HCEC 1CT (cell line): ENCODE measurements at regions not wholly inside any gene's neighbourhood (a gene's known extent, or its start where the extent isn't known, plus 50 kb on each side); places are given as distances from the start of the nearest gene placed in this dataset.
A peak's percentile ranks its signal among the peaks of the same experiment; 100 is the strongest.
"Not testable (repeated sequence)": the region's sequence is repeated elsewhere in the genome, so short reads cannot be mapped to it uniquely, and the experiment has no call there.

Experiments used
- DNase-seq: peaks from one replicate; pipeline ENCODE4 v3.0.0-alpha.2; 2017

DNA sequence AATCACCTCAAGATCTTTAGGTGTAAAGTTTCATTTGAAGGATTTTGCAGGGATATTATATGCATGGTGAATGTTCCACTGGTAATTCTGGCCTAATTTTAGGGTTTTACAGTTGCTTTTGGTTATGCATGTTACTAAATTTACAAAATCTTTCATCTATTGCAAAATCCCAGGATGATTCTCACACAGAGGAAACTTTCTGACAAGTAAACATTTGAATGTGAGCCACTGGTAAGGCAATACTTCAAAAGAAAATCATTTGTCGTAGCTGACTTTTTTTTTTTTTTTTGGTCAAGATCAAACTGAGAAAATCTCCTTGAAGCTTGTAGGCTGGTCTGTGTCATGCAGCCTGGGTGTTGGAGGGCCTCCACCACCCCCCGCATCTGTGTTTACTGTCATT is 141.9 kb upstream of the EXOC2 start:
- DNase-seq, result no peak

DNA sequence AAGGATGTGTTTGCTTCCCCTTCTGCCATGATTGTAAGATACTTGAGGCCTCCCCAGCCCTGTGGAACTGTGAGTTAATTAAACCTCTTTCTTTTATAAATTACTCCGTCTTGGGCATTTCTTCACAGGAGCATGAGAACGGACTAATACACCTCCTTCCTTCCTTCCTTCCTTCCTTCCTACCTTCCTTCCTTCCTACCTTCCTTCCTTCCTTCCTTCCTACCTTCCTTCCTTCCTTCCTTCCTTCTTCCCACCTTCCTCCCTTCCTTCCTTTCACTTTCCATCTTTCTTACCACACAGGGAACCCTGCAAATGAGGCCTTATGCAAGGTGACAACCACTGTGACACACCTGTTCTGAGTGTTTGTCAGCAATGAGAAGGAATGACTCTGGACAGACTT is 141.3 kb upstream of the EXOC2 start:
- no peak for DNase-seq

DNA sequence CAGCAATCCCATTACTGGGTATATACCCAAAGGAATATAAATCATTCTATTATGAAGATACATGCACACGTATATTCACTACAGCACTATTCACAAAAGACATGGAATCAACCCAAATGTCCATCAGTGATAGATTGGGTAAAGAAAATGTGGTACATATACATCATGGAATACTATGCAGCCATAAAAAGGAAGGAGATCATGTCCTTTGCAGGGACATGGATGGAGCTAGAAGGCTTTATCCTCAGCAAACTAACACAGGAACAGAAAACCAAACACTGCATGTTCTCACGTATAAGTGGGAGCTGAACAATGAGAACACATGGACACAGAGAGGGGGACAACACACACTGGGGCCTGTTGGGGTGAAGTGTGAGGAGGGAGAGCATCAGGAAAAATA is 139.9 kb upstream of the EXOC2 start:
- DNase-seq, result not testable (repeated sequence)

DNA sequence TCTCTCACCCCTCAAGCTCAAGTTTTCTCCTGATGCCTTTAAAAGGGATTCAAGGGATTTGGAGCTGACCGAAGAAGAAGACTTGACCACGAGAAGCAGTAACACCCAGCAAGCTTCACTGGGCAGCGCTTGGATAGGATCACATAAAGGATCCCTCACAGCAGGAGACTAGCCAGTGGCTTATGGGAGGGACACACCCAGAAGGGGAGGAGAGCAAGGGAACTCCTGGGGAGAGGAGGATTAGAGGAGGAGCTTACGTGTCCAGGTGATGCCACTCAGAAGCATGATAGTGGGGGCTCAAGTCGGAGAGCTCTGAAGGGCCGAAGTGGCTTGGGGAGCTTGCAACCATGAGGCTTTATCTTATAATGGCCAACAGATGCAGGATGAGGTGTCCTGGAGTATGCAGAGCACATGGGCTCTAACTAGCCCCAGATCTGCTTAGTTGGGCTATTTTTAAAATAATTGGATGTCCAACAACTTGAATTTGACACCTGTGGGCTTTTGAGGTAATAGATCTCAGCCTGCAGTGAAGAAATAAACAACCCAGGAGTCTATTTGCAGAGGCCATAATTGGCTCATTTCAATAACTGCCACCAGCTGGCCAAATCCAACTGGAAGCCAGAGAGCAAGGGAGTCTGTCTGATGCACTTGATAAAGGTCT is 137.9 kb upstream of the EXOC2 start:
- no peak for DNase-seq

DNA sequence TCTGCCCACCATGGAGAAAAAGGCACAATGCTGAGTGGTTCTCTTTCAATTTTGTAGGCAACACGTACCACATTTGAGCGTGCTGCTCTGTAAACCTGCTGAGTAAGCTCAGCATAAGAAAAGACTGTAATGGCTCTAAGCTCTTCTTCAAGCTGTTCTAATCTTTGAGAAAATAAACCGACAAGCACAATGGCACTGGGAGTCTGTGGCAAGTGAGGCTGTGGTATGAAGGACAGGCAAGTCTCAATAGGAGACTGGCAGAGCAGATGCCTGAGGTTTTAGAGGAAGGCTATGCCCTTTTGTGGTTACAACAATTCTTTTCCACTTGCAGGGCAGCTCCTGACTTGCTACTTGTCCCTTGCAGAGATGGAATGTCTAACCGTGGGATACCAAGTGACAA is 136.7 kb upstream of the EXOC2 start:
- DNase-seq, result no peak

DNA sequence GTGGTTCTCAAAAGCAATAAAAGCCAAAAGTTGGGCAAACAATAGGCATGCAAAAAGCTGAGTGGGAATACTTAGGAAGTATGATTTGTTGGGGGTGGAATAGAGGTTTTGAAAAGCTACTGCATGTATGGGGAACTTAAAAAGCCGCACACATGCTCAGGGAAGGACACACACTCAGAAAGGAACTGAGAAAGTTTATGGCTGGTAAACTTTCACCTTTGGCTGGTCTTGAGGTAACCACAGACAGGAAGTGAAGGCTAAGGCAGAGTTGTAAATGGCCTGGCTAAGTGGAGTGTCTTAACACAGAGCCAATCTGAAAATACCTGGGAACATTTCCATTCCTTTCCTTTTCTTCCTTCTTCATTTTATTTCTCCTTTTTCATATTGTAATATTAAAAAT is 134.5 kb upstream of the EXOC2 start:
- DNase-seq, result no peak

DNA sequence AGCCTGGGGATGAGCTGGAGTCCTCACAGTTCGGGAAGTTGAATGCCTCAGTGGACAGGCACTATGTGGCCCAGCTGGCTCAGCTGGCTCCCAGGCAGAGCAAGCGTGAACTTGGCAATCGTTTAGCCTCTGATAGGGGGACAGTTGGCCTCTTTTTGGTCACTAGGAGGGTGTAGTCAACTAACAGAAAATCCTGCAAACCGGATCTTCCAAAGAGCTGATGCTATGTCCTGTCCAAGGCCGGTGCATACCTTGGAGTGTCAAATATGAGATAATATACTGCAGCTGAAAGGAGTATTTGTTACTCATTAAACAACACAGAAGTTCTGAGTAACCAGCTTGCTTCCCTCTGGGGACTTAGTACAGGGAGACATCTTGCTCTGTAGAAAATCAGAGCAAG is 126.2 kb upstream of the EXOC2 start:
- DNase-seq, result no peak

DNA sequence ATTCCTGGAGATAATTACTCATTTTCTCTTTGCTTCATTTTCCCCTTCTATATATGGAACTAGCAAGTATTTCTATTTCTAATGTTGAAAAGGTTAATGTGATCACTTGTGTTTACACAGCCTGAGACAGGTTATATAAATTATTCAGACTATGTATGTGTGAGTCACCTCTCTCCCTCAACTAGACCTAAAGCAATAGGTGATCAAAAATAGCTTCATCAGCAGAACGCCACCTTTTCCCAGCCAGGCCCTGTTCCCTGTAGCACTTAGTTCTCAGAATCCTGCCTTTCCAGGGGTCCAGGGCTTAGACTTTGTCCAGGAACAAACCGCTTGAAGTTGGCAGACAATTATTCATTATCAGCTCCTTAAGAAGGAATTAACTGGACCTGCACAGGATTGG is 125.3 kb upstream of the EXOC2 start:
- no peak for DNase-seq

DNA sequence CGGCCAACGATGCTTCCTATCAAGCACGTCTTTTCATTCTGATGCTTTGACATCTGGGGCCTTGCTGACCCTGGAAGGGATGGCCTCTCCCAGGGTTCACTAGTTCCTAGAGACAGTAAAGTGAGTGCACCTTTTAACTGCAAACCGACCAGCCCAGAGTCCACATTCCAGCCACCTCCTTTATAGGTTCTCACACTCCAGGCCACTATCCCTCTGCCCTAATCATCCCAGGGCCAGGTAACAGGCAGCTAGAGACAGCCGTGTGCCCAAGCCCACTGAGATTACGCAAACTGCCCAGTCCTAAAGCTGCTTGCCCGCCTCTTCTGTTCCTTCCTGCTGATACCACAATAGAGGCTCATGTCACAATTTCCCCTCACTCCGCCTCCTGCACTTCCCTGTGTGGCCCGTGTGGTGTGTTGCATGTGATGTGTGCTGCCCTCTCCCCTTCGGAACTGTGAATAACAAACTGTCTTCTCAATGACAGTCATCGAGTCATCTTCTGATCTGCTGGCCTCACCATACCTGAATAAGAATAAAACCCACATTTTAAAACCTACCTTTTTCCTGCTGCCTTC is 123.7 kb upstream of the EXOC2 start:
- no peak for DNase-seq

DNA sequence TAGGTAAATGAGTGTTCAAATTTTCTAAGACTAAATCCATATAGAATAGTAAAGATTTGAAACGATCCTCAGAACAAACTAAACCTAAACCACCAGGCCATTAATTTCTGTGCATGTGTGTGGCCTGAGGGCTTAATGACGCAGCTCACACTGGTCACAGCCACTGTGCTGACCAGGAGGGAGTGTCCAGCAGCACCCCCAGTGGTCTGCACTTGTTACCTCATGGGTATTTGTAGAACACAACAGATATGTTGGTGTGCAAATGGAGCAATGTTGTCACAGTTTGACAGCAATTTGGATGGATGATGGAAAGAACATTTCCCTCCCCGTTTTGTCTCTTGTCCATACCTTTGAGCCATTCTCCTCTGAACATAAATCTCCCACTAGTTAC is 122.4 kb upstream of the EXOC2 start:
- no peak for DNase-seq

DNA sequence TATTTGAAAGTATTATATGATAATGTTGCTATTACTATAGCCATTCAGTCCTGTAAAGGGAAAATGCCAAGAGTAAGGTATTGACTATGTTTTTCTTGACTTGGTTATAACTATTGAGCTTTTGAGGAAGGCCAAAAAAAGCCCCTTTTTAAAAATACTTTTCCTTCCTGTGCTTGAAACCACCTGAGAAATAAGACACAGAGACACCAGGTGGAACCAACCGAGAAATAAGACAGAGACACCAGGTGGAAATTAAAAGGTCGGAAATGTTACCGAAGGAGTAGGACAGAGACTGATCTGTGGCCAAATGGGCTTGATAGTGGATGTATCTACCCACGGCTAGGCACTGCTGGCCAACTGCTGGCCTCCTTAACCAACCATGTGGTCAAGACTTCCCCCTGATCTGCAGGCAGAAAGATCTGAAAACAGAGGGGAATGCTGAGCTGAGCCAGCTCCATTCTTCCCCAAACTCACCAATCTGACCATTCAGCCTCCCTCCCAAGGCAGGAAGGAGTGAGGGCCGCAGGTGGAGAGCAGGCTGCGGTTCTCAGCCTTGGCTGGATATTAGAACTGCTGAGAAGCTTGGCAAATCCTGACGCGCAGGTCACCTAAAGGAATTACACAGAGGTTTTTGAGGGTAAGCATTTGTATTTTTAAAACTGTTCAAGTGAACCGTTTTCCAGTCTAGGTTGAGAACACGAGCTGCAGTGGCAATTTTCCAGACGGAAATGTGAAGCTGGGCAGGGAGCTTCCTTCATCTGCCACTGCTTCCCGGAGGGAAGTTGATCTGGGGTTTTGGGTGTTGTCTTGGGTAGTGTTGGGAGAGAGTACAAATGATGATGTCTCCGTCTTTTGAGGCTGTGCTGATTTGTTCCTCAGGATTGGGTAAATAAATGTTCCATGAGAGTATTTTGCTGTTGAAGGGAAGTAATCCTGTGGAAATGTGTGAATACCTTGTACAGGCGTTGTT is 121.7 kb upstream of the EXOC2 start:
- no peak for DNase-seq

DNA sequence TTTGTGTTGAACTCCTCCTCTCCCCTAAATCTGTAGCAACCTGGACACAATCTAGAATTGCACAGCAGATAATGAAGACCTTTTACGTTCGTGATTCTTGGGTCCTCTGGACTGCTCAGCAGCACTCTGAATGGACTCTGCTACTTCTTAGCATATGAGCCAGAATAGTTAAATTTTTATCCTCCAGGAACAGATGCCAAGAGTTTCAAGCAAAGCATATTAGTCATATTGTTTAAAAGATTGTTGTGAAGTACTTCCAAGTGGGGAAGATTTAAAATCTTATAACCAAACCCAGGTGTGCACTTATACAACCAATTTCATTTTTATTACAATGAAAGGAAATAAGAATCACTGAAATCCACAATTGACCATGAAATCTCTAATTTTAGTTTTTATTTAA is 118.9 kb upstream of the EXOC2 start:
- no peak for DNase-seq

DNA sequence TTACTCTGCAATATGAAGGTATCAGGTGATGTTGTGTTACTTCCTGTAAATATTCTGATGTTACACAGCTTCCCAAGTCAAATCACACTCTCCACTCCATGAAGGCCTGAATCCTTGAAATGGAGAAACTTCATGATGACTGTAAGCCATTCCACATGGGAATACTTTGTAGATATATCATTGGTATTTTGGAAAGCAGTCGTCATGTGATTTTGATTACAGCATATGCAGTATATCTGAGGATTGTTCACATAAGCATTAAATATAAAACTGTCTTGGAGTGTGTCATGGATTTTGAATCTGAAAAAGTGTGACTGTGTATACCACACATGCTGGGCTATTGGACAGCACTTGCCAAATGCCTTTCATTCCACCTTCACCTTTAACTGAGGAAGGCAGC is 118.3 kb upstream of the EXOC2 start:
- no peak for DNase-seq

DNA sequence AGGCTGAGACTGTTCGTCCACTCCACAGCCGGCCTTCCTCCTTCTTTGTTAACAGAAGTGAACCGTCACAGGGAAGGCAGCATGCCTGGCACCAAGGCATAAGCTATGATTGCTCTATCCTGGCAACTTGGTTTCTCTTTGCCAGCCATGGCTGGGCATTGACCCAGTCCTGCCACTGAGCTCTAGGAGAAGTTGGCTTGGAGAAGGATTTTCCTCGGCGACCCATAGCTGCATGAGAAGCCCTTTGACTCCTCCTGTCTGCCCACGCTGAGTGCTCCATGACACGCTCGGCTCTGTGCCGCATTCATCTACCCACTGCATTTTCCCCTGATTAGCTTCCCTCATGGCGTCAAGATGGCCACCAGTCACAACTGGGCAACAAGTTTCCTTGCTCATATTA is 111.8 kb upstream of the EXOC2 start:
- no peak for DNase-seq

DNA sequence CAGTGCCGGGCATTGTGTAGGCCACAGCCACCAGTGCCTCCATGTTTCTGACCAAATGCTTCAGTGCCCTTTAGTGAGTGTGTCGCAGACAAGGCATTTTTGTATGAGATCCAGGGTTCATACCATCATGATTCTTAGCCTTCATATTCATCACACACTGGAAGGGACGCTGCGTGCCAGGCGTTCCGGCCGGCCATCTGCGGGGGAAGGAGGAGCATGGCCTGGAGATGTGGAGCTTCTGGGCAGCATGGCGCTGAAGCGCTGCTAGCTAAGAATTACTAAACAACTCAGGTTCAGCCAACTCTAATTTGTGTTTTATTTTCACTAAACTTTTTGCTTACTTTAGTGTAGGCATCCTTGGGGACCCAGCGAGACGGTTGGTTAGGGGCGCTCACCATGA is 111.4 kb upstream of the EXOC2 start:
- no peak for DNase-seq

DNA sequence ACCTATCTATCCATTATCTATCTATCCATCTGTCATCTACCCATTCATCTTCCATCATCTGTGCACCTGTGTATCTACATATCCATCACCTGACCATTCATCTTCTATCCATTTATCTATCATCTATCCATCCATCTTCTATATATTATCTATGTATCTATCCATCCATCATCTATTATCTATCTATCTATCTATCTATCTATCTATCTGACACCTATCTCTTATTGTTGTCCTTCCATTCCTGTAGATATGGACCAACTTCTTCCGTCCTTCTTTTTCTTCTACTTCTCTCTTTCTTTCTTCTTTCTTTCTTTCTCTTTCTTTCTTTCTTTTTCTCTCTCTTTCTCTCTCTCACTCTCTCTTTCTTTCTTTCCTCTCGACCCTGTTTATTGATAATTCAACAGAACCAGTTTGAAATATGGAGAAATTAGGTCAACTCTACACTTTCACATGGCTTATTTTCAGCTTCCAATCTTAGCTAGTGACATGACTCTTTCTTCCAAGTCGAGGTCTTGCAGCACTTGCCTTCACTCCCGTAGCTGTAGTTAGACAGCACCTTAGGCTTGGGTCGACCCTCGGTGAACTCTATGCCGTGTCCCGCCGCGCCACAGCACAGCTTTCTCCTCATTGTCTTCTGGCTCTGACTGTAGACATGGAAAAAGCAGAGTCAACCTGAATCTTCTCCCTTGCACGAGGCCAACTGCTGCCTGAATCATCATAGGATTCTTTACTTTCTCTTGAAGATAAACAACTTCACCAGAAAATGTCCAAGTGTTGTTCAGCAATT is 110.4 kb upstream of the EXOC2 start:
- DNase-seq, result no peak

DNA sequence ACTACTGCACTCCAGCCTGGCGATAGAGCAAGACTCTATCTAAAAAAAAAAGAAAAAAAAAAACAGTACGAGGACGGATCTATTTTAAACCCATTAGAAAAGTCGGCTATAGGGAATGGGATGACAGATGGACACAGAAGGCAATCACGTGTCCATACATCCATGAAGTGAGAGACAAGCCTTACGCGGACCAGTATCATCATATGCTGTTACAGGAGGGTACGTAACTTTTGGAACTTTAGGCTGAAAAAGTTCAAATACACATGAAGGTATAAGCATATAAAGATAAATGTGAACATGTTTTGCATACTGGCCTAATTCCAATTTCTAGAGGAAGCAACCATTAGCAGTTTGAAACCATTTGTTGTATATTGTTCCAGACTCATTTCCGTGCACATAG is 109.8 kb upstream of the EXOC2 start:
- no peak for DNase-seq

DNA sequence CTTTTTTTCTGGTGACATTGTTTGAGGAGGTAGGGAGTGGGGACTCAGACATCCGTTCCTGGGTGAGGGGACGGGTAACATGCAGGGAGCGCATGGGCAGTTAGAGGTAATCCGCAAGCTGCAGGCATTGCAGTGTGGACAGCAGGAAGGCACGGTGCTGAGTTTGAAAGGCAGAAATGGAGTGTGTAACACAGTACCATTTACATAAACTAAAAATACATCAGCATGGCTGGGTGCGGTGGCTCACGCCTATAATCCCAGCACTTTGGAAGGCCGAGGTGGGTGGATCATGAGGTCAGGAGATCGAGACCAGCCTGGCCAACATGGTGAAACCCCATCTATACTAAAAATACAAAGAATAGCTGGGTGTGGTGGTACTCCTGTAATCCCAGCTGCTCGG is 109.3 kb upstream of the EXOC2 start:
- DNase-seq, result not testable (repeated sequence)

DNA sequence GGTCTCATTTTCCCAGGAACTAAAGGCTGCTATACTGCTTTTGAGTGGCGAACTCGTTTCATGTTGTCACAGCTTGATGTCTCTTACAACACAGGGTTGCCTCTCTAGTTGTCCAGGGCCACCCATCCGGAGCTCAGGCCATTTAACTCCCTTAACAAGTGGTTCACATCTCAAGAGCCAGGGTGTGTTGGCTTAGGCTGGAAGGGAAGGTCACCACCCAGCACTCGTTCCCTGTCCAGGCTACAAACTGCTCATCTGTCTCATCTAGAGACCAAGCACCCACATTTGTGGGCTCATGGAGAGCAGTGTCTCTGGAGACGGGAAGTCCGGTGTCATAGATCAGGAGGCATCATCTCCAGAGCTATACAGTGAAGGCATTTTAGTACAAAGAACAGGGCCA is 106.8 kb upstream of the EXOC2 start:
- no peak for DNase-seq

DNA sequence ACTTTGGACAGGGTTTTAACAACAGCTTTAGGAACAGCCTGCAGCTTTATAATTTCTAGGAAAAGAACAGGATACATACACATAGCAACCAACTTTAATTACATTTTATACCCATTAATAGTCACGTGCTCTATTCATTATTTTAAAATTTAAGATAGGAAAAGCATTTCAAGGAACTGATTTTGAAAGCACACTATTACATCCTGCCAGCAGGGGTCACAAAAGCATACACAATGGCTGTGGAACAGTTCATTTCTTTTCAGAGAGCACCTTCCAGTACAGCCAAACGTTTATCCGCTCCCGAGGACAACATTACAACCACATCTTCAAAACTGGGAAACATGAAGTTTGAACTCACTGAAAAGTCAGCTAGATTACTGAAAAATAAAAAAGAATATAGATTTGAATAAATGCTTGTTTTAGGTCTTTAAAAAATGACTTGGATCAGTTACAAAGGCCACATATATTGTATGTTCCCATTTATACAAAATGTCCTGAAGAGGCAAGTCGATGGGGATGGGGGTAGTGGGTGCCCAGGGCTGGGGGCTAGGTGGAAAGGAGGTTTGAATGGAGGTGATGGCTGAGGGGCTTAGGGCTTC is 104.6 kb upstream of the EXOC2 start:
- peak; percentile 39 for DNase-seq

DNA sequence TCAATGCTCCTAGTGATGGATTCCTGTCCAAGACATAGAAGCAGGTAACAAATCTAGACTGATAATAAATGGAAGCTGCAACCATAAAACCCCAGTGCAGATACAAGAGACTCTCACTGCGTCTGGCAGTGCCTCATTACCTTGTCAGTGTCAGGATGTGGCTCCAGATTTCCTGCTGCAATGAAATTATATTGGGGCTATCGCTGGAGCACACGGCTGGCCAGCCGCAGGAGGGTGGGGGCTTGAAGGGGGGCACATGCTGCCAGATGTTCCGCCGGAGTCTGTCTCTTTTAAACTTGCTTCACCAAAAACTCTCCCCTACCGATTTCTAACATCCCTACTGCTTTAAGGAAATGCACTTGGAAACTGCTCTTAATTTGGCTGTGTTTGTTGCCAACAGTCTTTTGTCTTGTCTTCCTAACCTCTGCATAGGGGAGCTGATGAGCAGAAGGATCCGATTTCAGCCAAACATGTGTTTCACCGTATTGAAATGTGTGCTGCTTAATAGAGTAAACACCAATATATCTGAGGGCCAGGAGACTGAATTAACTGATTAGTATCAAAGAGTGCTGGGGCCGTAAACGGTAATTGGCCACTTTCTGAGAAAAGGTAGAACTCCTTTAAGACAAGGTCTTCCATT is 102.2 kb upstream of the EXOC2 start:
- DNase-seq, result no peak

DNA sequence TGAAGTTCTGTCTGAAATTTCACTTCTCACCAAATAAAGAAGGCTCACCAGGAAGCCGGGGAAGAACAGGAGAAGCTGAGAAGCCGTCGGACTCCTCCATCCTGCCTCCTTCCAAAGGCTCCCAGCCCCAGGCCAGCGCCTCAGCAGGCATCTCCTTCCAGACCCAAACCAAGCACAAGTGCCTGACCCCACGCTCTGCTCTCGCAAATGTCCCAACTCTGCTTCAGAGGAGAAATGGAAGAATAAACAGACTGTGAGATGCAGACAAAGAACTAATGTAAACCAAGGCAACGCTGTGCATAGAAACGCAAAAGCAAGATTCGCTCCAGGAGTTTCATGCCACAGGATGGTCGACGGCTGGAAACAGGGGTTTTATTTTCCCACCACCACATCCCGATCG is 100.3 kb upstream of the EXOC2 start:
- no peak for DNase-seq
